ENCODE measurements at regions not wholly inside any gene's neighbourhood (a gene's known extent, or its start where the extent isn't known, plus 50 kb on each side); places are given as distances from the start of the nearest gene placed in this dataset.

- Histone ChIP-seq H3K4me3 (no peak overlapping the region), H3K4me2 (no peak overlapping the region), H3K36me3 (ENCODE audit: insufficient read depth) (no peaks in the 10 kb centered on the region; the same call in 1 of the 2 replicates), H3K4me1 (ENCODE audit: insufficient read depth) (no peaks in the 10 kb centered on the region), H3K27ac (ENCODE audit: low read depth) (no peak overlapping the region), H3K9me2 (ENCODE audit: insufficient read depth) (0 out of 2 replicates have a peak, but pooled peaks cover 5% of the 10 kb centered on the region), H3K79me2 (replicated peaks; ENCODE audit: insufficient read depth) (no peaks in the 10 kb centered on the region), H2AFZ (no peak overlapping the region), H4K20me1 (replicated peaks; ENCODE audit: insufficient read depth) (no peaks in the 10 kb centered on the region), H3F3A (replicated peaks; ENCODE audit: low read depth) (no peaks in the 10 kb centered on the region), H3K27me3 (ENCODE audit: insufficient read depth) (no peaks in the 10 kb centered on the region)
- Mint-ChIP-seq H3K9me3 (no peaks in the 10 kb centered on the region), H3K36me3 (ENCODE audit: low read depth) (no peaks in the 10 kb centered on the region), H3K4me3 (no peak overlapping the region), H3K27me3 (ENCODE audit: insufficient read depth, low read depth, poor library complexity) (no peaks in the 10 kb centered on the region), H3K4me1 (no peaks in the 10 kb centered on the region), H3K27ac (no peak overlapping the region)
- no peak for ATAC-seq
- no peak for TF ChIP-seq JUNB (IDR thresholded peaks at IDR 0.05; ENCODE audit: unreplicated experiment)
- TF ChIP-seq NANOG (IDR thresholded peaks at IDR 0.05; ENCODE audit: borderline replicate concordance): no peak
- TF ChIP-seq, protein P1, sequence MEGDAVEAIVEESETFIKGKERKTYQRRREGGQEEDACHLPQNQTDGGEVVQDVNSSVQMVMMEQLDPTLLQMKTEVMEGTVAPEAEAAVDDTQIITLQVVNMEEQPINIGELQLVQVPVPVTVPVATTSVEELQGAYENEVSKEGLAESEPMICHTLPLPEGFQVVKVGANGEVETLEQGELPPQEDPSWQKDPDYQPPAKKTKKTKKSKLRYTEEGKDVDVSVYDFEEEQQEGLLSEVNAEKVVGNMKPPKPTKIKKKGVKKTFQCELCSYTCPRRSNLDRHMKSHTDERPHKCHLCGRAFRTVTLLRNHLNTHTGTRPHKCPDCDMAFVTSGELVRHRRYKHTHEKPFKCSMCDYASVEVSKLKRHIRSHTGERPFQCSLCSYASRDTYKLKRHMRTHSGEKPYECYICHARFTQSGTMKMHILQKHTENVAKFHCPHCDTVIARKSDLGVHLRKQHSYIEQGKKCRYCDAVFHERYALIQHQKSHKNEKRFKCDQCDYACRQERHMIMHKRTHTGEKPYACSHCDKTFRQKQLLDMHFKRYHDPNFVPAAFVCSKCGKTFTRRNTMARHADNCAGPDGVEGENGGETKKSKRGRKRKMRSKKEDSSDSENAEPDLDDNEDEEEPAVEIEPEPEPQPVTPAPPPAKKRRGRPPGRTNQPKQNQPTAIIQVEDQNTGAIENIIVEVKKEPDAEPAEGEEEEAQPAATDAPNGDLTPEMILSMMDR (conservative IDR thresholded peaks at IDR 0.05; ENCODE audit: low read depth in 2 of 2): no peak
- TF ChIP-seq ZNF114 (CRISPR knock-in tag; IDR thresholded peaks at IDR 0.05): no peak
- TF ChIP-seq STAT1 (IDR thresholded peaks at IDR 0.05; ENCODE audit: unreplicated experiment): no peak
- no peak for TF ChIP-seq ZNF331 (CRISPR knock-in tag; IDR thresholded peaks at IDR 0.05; ENCODE audit: low read depth)
- TF ChIP-seq, protein P2, sequence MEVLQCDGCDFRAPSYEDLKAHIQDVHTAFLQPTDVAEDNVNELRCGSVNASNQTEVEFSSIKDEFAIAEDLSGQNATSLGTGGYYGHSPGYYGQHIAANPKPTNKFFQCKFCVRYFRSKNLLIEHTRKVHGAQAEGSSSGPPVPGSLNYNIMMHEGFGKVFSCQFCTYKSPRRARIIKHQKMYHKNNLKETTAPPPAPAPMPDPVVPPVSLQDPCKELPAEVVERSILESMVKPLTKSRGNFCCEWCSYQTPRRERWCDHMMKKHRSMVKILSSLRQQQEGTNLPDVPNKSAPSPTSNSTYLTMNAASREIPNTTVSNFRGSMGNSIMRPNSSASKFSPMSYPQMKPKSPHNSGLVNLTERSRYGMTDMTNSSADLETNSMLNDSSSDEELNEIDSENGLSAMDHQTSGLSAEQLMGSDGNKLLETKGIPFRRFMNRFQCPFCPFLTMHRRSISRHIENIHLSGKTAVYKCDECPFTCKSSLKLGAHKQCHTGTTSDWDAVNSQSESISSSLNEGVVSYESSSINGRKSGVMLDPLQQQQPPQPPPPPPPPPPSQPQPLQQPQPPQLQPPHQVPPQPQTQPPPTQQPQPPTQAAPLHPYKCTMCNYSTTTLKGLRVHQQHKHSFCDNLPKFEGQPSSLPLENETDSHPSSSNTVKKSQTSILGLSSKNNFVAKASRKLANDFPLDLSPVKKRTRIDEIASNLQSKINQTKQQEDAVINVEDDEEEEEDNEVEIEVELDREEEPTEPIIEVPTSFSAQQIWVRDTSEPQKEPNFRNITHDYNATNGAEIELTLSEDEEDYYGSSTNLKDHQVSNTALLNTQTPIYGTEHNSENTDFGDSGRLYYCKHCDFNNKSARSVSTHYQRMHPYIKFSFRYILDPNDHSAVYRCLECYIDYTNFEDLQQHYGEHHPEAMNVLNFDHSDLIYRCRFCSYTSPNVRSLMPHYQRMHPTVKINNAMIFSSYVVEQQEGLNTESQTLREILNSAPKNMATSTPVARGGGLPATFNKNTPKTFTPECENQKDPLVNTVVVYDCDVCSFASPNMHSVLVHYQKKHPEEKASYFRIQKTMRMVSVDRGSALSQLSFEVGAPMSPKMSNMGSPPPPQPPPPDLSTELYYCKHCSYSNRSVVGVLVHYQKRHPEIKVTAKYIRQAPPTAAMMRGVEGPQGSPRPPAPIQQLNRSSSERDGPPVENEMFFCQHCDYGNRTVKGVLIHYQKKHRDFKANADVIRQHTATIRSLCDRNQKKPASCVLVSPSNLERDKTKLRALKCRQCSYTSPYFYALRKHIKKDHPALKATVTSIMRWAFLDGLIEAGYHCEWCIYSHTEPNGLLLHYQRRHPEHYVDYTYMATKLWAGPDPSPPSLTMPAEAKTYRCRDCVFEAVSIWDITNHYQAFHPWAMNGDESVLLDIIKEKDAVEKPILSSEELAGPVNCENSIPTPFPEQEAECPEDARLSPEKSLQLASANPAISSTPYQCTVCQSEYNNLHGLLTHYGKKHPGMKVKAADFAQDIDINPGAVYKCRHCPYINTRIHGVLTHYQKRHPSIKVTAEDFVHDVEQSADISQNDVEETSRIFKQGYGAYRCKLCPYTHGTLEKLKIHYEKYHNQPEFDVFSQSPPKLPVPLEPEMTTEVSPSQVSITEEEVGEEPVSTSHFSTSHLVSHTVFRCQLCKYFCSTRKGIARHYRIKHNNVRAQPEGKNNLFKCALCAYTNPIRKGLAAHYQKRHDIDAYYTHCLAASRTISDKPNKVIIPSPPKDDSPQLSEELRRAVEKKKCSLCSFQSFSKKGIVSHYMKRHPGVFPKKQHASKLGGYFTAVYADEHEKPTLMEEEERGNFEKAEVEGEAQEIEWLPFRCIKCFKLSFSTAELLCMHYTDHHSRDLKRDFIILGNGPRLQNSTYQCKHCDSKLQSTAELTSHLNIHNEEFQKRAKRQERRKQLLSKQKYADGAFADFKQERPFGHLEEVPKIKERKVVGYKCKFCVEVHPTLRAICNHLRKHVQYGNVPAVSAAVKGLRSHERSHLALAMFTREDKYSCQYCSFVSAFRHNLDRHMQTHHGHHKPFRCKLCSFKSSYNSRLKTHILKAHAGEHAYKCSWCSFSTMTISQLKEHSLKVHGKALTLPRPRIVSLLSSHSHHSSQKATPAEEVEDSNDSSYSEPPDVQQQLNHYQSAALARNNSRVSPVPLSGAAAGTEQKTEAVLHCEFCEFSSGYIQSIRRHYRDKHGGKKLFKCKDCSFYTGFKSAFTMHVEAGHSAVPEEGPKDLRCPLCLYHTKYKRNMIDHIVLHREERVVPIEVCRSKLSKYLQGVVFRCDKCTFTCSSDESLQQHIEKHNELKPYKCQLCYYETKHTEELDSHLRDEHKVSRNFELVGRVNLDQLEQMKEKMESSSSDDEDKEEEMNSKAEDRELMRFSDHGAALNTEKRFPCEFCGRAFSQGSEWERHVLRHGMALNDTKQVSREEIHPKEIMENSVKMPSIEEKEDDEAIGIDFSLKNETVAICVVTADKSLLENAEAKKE (CRISPR knock-in tag; IDR thresholded peaks at IDR 0.05): no peak
- no peak for TF ChIP-seq ETS1 (IDR thresholded peaks at IDR 0.05)
- no peak for TF ChIP-seq EZH2 (IDR thresholded peaks at IDR 0.05; ENCODE audit: low read depth, unreplicated experiment)
- TF ChIP-seq CREB1 (CRISPR knock-in tag; IDR thresholded peaks at IDR 0.05; ENCODE audit: low read depth): no peak
- TF ChIP-seq EZH2phosphoT487 (IDR thresholded peaks at IDR 0.05; ENCODE audit: unreplicated experiment): no peak
- TF ChIP-seq, protein P3, sequence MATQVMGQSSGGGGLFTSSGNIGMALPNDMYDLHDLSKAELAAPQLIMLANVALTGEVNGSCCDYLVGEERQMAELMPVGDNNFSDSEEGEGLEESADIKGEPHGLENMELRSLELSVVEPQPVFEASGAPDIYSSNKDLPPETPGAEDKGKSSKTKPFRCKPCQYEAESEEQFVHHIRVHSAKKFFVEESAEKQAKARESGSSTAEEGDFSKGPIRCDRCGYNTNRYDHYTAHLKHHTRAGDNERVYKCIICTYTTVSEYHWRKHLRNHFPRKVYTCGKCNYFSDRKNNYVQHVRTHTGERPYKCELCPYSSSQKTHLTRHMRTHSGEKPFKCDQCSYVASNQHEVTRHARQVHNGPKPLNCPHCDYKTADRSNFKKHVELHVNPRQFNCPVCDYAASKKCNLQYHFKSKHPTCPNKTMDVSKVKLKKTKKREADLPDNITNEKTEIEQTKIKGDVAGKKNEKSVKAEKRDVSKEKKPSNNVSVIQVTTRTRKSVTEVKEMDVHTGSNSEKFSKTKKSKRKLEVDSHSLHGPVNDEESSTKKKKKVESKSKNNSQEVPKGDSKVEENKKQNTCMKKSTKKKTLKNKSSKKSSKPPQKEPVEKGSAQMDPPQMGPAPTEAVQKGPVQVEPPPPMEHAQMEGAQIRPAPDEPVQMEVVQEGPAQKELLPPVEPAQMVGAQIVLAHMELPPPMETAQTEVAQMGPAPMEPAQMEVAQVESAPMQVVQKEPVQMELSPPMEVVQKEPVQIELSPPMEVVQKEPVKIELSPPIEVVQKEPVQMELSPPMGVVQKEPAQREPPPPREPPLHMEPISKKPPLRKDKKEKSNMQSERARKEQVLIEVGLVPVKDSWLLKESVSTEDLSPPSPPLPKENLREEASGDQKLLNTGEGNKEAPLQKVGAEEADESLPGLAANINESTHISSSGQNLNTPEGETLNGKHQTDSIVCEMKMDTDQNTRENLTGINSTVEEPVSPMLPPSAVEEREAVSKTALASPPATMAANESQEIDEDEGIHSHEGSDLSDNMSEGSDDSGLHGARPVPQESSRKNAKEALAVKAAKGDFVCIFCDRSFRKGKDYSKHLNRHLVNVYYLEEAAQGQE (IDR thresholded peaks at IDR 0.05; ENCODE audit: unreplicated experiment): no peak
- no peak for TF ChIP-seq POLR2AphosphoS5 (IDR thresholded peaks at IDR 0.05; ENCODE audit: low read depth)
- DNase-seq (ENCODE audit: low spot score): no peak
Observed at GRCh38 chr9:108382310-108382709, 473.5 kb downstream of the ACTL7B start.

Data from GM23338 (cell line).